NCI-H1436 (cell line): ENCODE measurements at regions not wholly inside any gene's neighbourhood (a gene's known extent, or its start where the extent isn't known, plus 50 kb on each side); places are given as distances from the start of the nearest gene placed in this dataset.
"Not testable (repeated sequence)": the region's sequence is repeated elsewhere in the genome, so short reads cannot be mapped to it uniquely, and the experiment has no call there.

Experiments used
- DNase-seq: peaks from one replicate; lab custom pipeline; 2025; lab: John Stamatoyannopoulos, UW

- DNase-seq, result no peak
These were observed 201.7 kb upstream of the ADAMTS3 start for GRCh38 chr4:72770708-72771107.

GRCh38 chr4:72768364-72768763, 199.3 kb upstream of the ADAMTS3 start:
- DNase-seq, result no peak

- no peak for DNase-seq
These were observed 198.7 kb upstream of the ADAMTS3 start for GRCh38 chr4:72767618-72768302.

GRCh38 chr4:72765788-72766187, 196.8 kb upstream of the ADAMTS3 start:
- DNase-seq, result not testable (repeated sequence)

- DNase-seq, result no peak
These were observed 192.5 kb upstream of the ADAMTS3 start for GRCh38 chr4:72761368-72762038.

GRCh38 chr4:72753414-72753813, 184.4 kb upstream of the ADAMTS3 start:
- not testable (repeated sequence) for DNase-seq

GRCh38 chr4:72744103-72744725, 175.2 kb upstream of the ADAMTS3 start:
- no peak for DNase-seq

GRCh38 chr4:72743078-72743477, 174.1 kb upstream of the ADAMTS3 start:
- DNase-seq, result no peak

GRCh38 chr4:72715299-72715698, 146.3 kb upstream of the ADAMTS3 start:
- DNase-seq, result no peak

- DNase-seq, result no peak
These were observed 145.7 kb upstream of the ADAMTS3 start for GRCh38 chr4:72714482-72715279.

- DNase-seq, result no peak
These were observed 144.0 kb upstream of the ADAMTS3 start for GRCh38 chr4:72712997-72713396.

- DNase-seq, result no peak
These were observed 140.5 kb upstream of the ADAMTS3 start for GRCh38 chr4:72709475-72709874.

GRCh38 chr4:72706684-72707083, 137.7 kb upstream of the ADAMTS3 start:
- DNase-seq, result no peak

- not testable (repeated sequence) for DNase-seq
These were observed 136.1 kb upstream of the ADAMTS3 start for GRCh38 chr4:72704925-72705640.

GRCh38 chr4:72702948-72703347, 133.9 kb upstream of the ADAMTS3 start:
- no peak for DNase-seq

- peak; percentile 1 for DNase-seq
These were observed 133.2 kb upstream of the ADAMTS3 start for GRCh38 chr4:72701987-72702819.

GRCh38 chr4:72690771-72691170, 121.8 kb upstream of the ADAMTS3 start:
- DNase-seq, result no peak

- DNase-seq, result no peak
These were observed 120.9 kb upstream of the ADAMTS3 start for GRCh38 chr4:72689923-72690322.

GRCh38 chr4:72686390-72686789, 117.4 kb upstream of the ADAMTS3 start:
- not testable (repeated sequence) for DNase-seq

GRCh38 chr4:72679666-72680065, 110.6 kb upstream of the ADAMTS3 start:
- no peak for DNase-seq

GRCh38 chr4:72677886-72678285, 108.9 kb upstream of the ADAMTS3 start:
- no peak for DNase-seq
